ENCODE measurements at regions not wholly inside any gene's neighbourhood (a gene's known extent, or its start where the extent isn't known, plus 50 kb on each side); places are given as distances from the start of the nearest gene placed in this dataset.

DNA sequence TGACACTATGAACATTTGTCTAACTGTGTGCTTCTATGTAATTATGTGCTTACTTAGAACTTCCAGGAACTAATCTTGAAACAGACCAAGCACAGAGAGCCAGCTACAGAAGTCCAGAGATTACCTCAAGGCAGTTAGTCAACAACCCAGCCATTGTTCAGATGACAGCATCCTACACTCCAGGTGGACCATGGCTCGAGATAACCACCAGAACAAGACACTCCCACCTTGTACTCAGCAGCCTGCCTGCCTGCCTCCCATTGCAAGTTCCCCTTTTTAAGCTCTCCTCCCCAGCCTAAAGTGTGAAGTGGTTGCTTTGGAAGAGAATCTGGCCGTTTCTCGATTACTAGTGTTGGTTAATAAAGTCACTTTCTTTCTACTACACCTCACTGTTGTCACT lies 1080.6 kb upstream of the LRRN3 start:
- H3K9me1 ChIP-seq (ENCODE audit: insufficient read depth, low read length) = no peaks in the 10 kb centered on the region
- BruUV-seq (replicated peaks) = no TSS peak
- no peak overlapping the region for H3K18ac ChIP-seq (ENCODE audit: low read depth, low read length)
- no peak overlapping the region for H3K23ac ChIP-seq (ENCODE audit: low read depth, low read length)
- H2AFZ ChIP-seq (replicated peaks; ENCODE audit: low read length, poor library complexity) = no peak overlapping the region
- no peak for ATAC-seq (ENCODE audit: low read depth)
- H4K91ac ChIP-seq (ENCODE audit: insufficient read depth, low read depth, low read length) = no peak overlapping the region
- no peak for TF ChIP-seq POLR2A (IDR thresholded peaks at IDR 0.05; ENCODE audit: low read depth, low read length)
- TF ChIP-seq RCOR1 (IDR thresholded peaks at IDR 0.05; ENCODE audit: insufficient replicate concordance, low read length) = no peak
- no peak for TF ChIP-seq MAZ (IDR thresholded peaks at IDR 0.05; ENCODE audit: borderline replicate concordance, low read depth, low read length)
- TF ChIP-seq MAFK (IDR thresholded peaks at IDR 0.05; ENCODE audit: low read depth, low read length) = no peak
- no peak for TF ChIP-seq MXI1 (IDR thresholded peaks at IDR 0.05; ENCODE audit: borderline replicate concordance, low read depth, low read length)
- no peak for TF ChIP-seq RFX5 (IDR thresholded peaks at IDR 0.05; ENCODE audit: low read depth, low read length)
- TF ChIP-seq SMC3 (IDR thresholded peaks at IDR 0.05; ENCODE audit: low read depth, low read length) = no peak
- no peak for TF ChIP-seq NFE2L2 (IDR thresholded peaks at IDR 0.05; ENCODE audit: low read depth, low read length)
- TF ChIP-seq, protein P1, sequence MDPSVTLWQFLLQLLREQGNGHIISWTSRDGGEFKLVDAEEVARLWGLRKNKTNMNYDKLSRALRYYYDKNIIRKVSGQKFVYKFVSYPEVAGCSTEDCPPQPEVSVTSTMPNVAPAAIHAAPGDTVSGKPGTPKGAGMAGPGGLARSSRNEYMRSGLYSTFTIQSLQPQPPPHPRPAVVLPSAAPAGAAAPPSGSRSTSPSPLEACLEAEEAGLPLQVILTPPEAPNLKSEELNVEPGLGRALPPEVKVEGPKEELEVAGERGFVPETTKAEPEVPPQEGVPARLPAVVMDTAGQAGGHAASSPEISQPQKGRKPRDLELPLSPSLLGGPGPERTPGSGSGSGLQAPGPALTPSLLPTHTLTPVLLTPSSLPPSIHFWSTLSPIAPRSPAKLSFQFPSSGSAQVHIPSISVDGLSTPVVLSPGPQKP (IDR thresholded peaks at IDR 0.05; ENCODE audit: borderline replicate concordance, low read depth, low read length) = no peak
- no peak for TF ChIP-seq RAD21 (IDR thresholded peaks at IDR 0.05; ENCODE audit: low read length)
- TF ChIP-seq BHLHE40 (IDR thresholded peaks at IDR 0.05; ENCODE audit: low read depth, low read length) = no peak
- TF ChIP-seq FOS (IDR thresholded peaks at IDR 0.05; ENCODE audit: low read depth, low read length) = no peak
- no peak for TF ChIP-seq CHD1 (IDR thresholded peaks at IDR 0.05; ENCODE audit: low read depth, low read length)
- TF ChIP-seq, protein P2, sequence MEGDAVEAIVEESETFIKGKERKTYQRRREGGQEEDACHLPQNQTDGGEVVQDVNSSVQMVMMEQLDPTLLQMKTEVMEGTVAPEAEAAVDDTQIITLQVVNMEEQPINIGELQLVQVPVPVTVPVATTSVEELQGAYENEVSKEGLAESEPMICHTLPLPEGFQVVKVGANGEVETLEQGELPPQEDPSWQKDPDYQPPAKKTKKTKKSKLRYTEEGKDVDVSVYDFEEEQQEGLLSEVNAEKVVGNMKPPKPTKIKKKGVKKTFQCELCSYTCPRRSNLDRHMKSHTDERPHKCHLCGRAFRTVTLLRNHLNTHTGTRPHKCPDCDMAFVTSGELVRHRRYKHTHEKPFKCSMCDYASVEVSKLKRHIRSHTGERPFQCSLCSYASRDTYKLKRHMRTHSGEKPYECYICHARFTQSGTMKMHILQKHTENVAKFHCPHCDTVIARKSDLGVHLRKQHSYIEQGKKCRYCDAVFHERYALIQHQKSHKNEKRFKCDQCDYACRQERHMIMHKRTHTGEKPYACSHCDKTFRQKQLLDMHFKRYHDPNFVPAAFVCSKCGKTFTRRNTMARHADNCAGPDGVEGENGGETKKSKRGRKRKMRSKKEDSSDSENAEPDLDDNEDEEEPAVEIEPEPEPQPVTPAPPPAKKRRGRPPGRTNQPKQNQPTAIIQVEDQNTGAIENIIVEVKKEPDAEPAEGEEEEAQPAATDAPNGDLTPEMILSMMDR (conservative IDR thresholded peaks at IDR 0.05; ENCODE audit: low read depth, low read length) = no peak
- TF ChIP-seq, protein P3, sequence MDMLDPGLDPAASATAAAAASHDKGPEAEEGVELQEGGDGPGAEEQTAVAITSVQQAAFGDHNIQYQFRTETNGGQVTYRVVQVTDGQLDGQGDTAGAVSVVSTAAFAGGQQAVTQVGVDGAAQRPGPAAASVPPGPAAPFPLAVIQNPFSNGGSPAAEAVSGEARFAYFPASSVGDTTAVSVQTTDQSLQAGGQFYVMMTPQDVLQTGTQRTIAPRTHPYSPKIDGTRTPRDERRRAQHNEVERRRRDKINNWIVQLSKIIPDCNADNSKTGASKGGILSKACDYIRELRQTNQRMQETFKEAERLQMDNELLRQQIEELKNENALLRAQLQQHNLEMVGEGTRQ (IDR thresholded peaks at IDR 0.05; ENCODE audit: low read depth, low read length) = no peak
- TF ChIP-seq CEBPB (IDR thresholded peaks at IDR 0.05; ENCODE audit: low read depth, low read length) = no peak
- ChIA-PET POLR2A (ENCODE audit: unreplicated experiment) (no interaction called here), CTCF (interaction anchor here (0.6 kb wide), 1 partner anchor 660 kb away, joined by 6 read pairs; no protein-coding TSS in a partner anchor)
- dilution Hi-C loops (cut with HindIII; ENCODE audit: low sequenced_read_pairs, unreplicated experiment) = no loop called here
- H3K14ac ChIP-seq (replicated peaks; ENCODE audit: low read depth, low read length) = no peak overlapping the region
- no peak overlapping the region for H3K4ac ChIP-seq (ENCODE audit: low read depth, low read length)
- in situ Hi-C loops (cut with MboI; ENCODE audit: low sequenced_read_pairs) = no loop called here
- H2AK5ac ChIP-seq (ENCODE audit: low read depth, low read length) = no peak overlapping the region
- no peak overlapping the region for H3K9ac ChIP-seq (ENCODE audit: low read depth, low read length)
- no peaks in the 10 kb centered on the region for H3K9me3 ChIP-seq (ENCODE audit: control insufficient read depth, insufficient read depth, low read length)
- no peaks in the 10 kb centered on the region for H3K27me3 ChIP-seq (ENCODE audit: control insufficient read depth, insufficient read depth, low read length)
- no peak overlapping the region for H3K27ac ChIP-seq (ENCODE audit: insufficient read depth, low read length)
- no peaks in the 10 kb centered on the region for H3K4me1 ChIP-seq (ENCODE audit: control insufficient read depth, insufficient read depth, low read length)
- no peak overlapping the region for H3K4me3 ChIP-seq (ENCODE audit: insufficient read depth, low read depth, low read length)
- intact Hi-C loops (cut with micrococcal nuclease) = no loop called here
- H2AK9ac ChIP-seq (replicated peaks; ENCODE audit: low read depth, low read length, poor library complexity) = no peak overlapping the region
- no peak overlapping the region for H2BK15ac ChIP-seq (ENCODE audit: low read depth, low read length)
- no peaks in the 10 kb centered on the region for H4K20me1 ChIP-seq (ENCODE audit: insufficient read depth, low read length)
- DNase-seq = no peak
- no peak overlapping the region for H4K5ac ChIP-seq (ENCODE audit: low read depth, low read length)
- H3K4me2 ChIP-seq (ENCODE audit: low read depth, low read length) = no peak overlapping the region
- no peak overlapping the region for H3K56ac ChIP-seq (ENCODE audit: extremely low read depth, insufficient read depth, low read length)
- no peaks in the 10 kb centered on the region for H3K79me1 ChIP-seq (ENCODE audit: low read depth in 1 of 2, low read length in 2 of 2)
- no peak overlapping the region for H2BK20ac ChIP-seq (ENCODE audit: low read depth, low read length)
- H4K8ac ChIP-seq (ENCODE audit: low read depth in 2 of 2, low read length in 2 of 2) = no peak overlapping the region
- no peaks in the 10 kb centered on the region for H3K36me3 ChIP-seq (ENCODE audit: control insufficient read depth, insufficient read depth, low read length)
- no peak overlapping the region for H2BK120ac ChIP-seq (ENCODE audit: low read depth, low read length)
- no CpG with 5 or more reads among the region's 3 CpGs for WGBS, 2 experiments (ENCODE audit: extremely low coverage in 2 of 2, insufficient read length in 1 of 2)
- H2BK5ac ChIP-seq (ENCODE audit: low read depth, low read length, poor library complexity, severe bottlenecking) = no peak overlapping the region
